Gastroesophageal sphincter (tissue), 3 donors: ENCODE measurements at regions not wholly inside any gene's neighbourhood (a gene's known extent, or its start where the extent isn't known, plus 50 kb on each side); places are given as distances from the start of the nearest gene placed in this dataset.
"Not testable (repeated sequence)": the region's sequence is repeated elsewhere in the genome, so short reads cannot be mapped to it uniquely, and the experiment has no call there.

ENCODE experiments used
- POLR2A ChIP-seq, 2 donors: fragments of 450-650 bp; IDR thresholded peaks; one replicate each; pipeline ENCODE4 v1.6.1; 2017; ENCODE audit warnings: antibody characterized with exemption in 2 of 2, mild to moderate bottlenecking in 2 of 2, moderate library complexity in 1 of 2
- POLR2AphosphoS5 ChIP-seq: sonication (generic); formaldehyde crosslinking; IDR thresholded peaks from one replicate; pipeline ENCODE4 v1.6.1; 2017; ENCODE audit warnings: antibody characterized with exemption
- TF ChIP-seq, protein P1 (sequence below), 4 experiments: fragments of 200-600 bp in 2 of 4; fragments of 450-650 bp in 2 of 4; sonication (generic) in 1 of 4; IDR thresholded peaks; one replicate each; pipeline ENCODE4 v1.5.1; 2017 to 2019; ENCODE audit warnings: antibody characterized with exemption in 4 of 4, mild to moderate bottlenecking in 2 of 4, moderate library complexity in 2 of 4

DNA sequence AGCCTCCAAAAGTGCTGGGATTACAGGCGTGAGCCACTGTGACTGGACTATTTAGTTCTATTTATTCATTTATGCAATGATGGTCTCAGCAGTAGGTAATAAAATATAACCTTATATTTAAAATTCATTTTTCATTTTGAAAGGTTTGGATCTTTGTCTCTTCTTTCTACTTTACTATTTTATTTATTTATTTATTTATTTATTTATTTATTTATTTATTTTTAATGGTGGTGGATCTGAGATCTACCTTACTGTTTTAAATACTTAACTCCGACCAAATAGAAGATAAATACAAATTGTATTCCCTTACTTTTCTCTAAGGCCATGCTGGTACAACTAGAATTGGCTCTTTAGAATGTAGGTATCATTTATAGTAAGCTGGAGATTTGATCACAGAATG is 159.9 kb upstream of the NBPF19 start:
- TF ChIP-seq, protein P1, sequence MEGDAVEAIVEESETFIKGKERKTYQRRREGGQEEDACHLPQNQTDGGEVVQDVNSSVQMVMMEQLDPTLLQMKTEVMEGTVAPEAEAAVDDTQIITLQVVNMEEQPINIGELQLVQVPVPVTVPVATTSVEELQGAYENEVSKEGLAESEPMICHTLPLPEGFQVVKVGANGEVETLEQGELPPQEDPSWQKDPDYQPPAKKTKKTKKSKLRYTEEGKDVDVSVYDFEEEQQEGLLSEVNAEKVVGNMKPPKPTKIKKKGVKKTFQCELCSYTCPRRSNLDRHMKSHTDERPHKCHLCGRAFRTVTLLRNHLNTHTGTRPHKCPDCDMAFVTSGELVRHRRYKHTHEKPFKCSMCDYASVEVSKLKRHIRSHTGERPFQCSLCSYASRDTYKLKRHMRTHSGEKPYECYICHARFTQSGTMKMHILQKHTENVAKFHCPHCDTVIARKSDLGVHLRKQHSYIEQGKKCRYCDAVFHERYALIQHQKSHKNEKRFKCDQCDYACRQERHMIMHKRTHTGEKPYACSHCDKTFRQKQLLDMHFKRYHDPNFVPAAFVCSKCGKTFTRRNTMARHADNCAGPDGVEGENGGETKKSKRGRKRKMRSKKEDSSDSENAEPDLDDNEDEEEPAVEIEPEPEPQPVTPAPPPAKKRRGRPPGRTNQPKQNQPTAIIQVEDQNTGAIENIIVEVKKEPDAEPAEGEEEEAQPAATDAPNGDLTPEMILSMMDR (IDR thresholded peaks at IDR 0.05), result not testable (repeated sequence)
- not testable (repeated sequence) for TF ChIP-seq POLR2AphosphoS5; POLR2A (IDR thresholded peaks at IDR 0.05)
